HG02884 (cell line): ENCODE measurements at regions not wholly inside any gene's neighbourhood (a gene's known extent, or its start where the extent isn't known, plus 50 kb on each side); places are given as distances from the start of the nearest gene placed in this dataset.

ENCODE experiments used
- ATAC-seq: cut with Tn5 transposase; IDR thresholded peaks from one replicate; pipeline ENCODE4 v1.9.1; 2021; ENCODE audit warnings: mild to moderate bottlenecking, moderate library complexity; ENCODE audit not compliant: unreplicated experiment

DNA sequence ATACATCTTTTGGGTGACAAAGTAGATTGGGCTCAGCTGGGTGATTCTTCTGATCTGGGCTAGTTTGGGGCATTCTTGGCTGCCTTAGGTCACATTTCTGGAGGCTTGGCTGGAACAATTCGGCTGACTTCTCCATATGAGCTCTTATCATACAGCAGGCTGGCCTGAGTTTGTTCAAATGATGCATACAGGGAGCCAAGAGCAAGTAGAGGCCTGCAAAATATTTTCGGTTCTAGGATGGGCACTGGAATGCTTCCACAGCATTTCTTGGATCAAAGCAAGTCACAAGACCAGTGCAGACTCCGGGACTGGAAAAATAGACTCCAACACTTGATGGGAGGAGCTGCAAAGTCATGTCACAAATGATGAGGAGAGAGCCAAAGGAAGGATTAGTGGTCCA is 98.4 kb downstream of the SCG2 start:
- no peak for ATAC-seq

DNA sequence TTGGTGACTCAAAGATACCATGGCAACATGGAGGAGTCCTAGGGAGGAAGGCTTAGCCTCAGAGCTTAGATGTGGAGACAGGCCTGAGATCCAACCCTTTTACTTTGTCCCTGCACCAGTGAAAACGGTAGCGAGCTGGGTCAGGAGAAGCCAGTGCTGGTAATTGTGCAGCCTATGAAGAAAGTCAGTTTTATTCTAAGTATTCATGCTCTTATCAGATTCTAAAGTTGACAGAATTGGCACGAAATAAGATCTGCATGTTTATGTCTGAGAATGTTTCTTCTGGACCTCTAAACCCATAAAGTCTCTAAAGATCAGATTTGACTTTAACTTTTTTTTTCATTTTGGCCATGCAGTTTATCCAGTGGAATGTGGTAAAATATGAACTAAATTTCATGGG is 93.8 kb downstream of the SCG2 start:
- ATAC-seq: no peak

- ATAC-seq: no peak
Observed at GRCh38 chr2:223510713-223511112, 91.4 kb downstream of the SCG2 start.

GRCh38 chr2:223511168-223511567 is 91.0 kb downstream of the SCG2 start:
- ATAC-seq: no peak

DNA sequence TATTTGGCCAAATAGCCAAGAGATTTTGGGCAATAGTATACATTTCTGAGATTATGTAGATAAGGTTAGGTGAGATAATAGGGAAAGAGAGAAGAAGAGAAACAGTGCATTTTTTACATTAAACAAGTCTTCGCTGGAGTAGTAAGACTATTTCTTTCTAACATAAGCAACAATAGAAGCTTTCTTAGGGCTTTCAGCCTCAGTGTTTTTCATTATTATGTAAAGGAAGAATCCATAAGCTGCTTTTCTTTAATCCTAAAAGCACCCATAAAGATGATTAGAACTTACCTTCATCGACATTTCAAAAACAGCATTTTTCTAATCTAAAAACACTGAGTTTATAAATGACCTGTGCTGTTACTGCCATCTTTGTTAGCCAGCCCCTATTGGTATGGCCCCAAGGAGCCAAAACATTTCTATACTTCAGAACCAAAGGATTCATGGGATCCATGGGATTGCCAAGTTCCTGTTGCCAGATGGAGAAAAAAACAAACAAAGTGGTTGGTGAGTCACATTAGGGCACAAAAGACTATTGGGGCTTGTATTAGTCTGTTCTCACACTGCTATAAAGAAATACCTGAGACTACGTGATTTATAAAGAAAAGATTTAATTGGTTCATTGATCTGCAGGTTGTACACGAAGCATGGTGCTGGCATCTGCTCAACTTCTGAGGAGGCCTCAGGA is 88.2 kb downstream of the SCG2 start:
- ATAC-seq: no peak

GRCh38 chr2:223519471-223519870 is 82.7 kb downstream of the SCG2 start:
- ATAC-seq: no peak

DNA sequence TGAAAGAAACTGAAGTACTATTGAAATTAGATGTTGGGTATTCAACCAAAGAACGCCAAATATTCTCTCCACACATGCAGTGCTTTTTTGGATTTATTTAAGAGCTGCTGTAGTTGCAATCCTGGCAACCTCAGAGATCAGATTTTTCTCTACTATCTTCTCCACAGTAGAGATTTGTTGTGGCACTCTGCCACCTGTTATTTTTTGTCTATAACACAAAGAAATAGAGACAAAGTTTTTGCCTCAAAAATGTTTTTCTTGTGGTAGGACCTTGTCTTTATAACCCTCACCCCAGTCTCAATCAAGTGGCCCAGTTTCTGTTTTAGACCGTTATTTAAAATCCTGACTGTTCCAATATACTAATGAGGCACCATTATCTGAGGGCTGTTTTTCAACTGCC is 79.4 kb downstream of the SCG2 start:
- ATAC-seq: no peak

DNA sequence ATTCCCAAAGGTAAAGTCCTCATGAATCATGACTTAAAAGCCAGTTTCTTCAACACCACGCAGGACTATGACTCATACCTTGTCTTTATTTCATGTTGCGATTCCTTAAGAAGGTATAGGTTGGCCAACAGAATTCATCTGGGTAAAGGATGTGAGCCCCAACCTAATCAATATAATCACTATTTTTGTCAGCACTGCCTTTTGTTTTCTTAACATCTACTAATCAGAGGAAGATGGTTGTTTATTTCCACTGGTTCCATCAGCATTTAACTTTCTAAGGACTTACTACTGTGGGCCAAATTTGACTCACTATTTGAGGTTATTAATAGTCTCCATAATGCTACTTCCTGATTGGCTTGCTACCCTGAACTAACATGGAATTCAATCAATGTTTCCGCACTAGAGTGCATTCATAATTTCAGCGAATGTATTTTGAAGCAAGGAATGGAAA is 78.6 kb downstream of the SCG2 start:
- ATAC-seq: no peak

- ATAC-seq: no peak
Observed at GRCh38 chr2:223524066-223524465, 78.1 kb downstream of the SCG2 start.

DNA sequence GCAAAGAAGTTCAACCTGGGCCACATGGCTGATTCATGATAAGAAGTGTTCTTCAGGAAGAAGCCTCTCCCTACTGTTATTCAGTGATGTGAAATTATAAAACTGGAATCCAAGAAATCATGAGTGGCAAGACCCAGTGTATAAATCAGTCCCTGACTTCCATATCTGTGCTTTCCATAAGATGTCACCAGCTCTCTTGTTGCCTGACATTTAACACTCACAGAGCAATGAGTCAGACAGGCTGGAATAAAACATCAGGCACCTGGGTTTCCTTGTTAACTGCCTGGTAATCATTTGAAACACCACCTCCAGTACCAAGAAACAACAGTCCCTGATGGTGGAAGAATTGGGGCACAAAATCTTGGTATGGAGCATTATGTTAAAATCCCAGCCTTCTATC is 76.1 kb downstream of the SCG2 start:
- no peak for ATAC-seq

DNA sequence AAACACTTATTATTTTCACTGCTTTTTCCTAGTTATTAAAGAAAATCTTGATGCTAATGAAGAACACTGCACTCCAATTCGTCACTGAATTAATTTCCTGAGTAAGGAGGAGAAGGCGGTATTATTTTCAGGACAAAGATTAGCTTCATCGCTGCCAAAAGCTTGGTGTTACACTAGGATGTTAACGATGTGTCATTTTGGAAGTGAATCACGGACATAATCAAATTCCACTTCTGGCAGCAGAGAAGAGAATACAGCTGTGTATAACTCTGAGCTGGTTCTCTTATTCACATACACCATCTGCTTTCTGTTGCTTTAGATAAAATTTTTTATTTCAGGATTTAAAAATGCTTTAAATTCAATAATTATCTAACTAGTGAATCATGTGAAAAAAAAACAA is 74.1 kb downstream of the SCG2 start:
- no peak for ATAC-seq

GRCh38 chr2:223529696-223530095 is 72.5 kb downstream of the SCG2 start:
- ATAC-seq: no peak

- ATAC-seq: no peak
Observed at GRCh38 chr2:223530811-223531210, 71.3 kb downstream of the SCG2 start.

GRCh38 chr2:223532161-223532560 is 70.0 kb downstream of the SCG2 start:
- no peak for ATAC-seq

GRCh38 chr2:223532712-223533111 is 69.4 kb downstream of the SCG2 start:
- ATAC-seq: no peak

- no peak for ATAC-seq
Observed at GRCh38 chr2:223536546-223536945, 65.6 kb downstream of the SCG2 start.

GRCh38 chr2:223537115-223537514 is 65.0 kb downstream of the SCG2 start:
- ATAC-seq: no peak

DNA sequence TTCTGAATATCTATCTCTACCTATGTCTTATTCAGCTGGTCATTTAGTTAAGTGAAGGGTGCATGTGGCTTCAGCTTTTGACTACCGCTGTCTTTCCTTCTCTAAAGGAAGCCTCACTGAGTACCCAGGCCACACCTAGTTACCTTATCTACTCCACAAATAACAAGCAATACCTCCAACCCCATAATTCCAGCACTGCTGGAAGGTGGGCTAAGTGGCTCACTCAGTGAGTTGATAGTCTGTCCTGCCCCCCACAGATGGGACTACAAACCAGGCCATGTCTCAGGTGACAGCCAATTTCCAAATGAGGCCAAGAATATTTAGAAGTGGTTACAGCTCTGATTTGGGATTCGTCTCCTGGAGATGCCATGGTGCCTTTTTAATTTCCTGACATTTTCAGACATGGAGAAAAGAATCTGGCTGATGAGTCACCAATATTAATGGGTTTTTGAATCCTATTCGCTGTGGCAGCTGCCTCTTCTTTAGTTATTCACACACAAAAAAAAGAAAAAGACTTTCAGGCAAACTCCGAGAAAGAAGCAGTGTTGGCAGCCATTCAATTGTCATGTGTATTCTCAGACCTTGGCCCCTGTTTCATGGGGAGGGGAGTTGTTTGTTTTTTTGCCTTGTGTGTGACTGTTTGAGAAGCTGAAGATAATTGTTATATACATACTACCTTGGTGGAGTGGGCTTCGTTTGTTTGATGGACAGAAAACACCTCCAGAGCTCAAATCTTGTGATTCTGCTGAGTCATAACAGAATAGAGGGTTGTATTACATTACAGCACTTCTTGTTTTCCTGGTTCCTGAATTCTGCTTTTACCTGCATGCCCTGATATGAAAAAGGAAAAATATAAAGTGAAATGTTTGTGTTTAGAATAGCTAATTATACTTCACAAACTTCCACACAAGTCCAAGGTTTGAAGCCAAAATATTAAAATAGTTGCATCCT is 64.2 kb downstream of the SCG2 start:
- no peak for ATAC-seq

DNA sequence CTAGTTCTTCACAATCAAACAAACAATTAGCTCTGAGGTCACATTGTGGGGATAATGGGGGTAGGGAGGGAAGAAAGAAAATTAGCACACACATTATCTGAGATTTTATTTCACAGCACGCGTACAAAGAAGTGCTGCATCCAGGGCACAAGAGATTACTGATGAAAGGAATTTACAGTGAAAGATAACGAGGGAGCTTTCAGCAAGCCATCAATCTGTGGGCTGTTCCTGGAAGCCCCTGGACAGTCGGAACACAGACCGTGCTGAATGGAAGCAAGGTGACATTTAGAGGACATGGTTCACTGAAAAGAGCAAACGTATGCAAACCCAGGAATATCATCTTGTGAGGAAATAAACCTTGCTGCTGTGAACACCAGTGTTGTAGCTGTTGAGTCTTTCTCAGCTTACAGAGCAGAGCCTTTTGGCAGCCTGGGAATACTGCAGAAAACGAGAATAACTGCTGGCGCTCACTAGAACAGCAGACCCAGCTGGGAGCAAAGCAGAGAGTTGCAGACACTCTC is 63.2 kb downstream of the SCG2 start:
- ATAC-seq: no peak

DNA sequence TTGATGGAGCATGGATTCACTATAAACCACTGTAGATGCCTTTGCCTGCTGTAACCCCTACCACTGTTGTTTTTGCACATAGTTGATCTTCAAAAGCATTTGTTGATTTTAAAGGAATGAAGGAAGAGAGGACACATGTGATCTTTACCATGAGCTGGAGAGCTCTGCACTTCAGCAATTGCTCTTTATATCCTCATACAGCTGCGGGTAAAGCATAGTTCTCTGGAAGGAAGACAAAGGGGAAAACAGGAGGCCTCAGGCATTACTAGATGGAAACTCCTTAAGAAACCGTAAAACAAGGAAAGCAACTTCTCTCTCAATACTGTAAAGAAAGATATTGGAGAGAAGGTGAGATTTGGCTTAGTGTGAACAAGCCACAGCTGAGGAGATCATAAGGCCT is 60.6 kb downstream of the SCG2 start:
- no peak for ATAC-seq

DNA sequence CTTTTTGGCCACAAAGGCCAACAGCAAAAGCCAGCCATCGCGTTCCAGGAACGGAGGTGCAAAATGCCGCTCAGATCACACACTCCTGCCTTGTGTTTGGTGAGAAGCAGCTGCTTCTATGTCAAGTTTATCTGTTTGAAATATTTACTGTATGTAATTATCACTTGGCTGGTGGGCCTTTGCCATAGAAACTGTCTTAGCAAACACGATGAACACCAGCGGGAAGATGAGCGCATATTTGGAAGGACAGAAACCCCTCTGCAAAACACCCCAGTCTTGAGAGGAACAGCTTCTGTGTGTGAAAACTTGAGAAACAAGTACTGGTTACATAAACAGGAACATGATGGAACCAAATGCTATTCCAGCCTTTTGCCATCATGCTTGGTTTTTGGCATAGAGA is 59.7 kb downstream of the SCG2 start:
- ATAC-seq: no peak

DNA sequence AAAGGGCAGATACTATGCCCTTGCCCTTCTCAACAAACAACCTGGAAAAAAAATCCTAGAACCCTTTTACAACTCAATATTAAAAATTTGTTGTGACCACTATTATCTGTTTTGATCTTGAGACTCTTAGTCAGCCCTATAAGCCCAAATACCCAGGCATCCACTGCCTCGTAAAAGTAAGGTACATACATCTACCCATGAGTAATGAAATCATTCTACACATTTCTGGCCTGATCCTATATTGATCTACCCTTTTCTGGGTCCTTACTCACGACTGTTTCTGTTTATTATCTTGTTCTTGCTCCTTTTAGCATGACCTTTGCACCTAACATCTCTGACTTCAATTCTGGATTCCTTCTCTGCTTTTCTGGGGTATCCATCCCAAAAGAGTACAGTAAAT is 56.8 kb downstream of the SCG2 start:
- ATAC-seq: no peak
